Endothelial cell of umbilical vein (primary cell): ENCODE measurements at regions not wholly inside any gene's neighbourhood (a gene's known extent, or its start where the extent isn't known, plus 50 kb on each side); places are given as distances from the start of the nearest gene placed in this dataset.

Experiments used
- BruUV-seq: library from RNA; stranded (reverse); fragments of 400-500 nt; replicated peaks from 2 replicates; lab custom pipeline; 2021; lab: Mats Ljungman, UMichigan
- CTCF ChIA-PET: fragments of 300-600, 350-600 bp; sonication (Branson Sonifier 250); formaldehyde crosslinking; loops from one replicate; lab custom pipeline; 2021; ENCODE audit warnings: antibody characterized with exemption, inconsistent platforms; lab: Charles Lee
- POLR2A ChIA-PET: fragments of 300-600, 350-600 bp; sonication (Branson Sonifier 250); formaldehyde crosslinking; loops from one replicate; lab custom pipeline; 2021; ENCODE audit warnings: antibody characterized with exemption, inconsistent platforms; lab: Charles Lee
- DNase-seq: peaks from one replicate; pipeline ENCODE4 v3.0.0-alpha.2; 2011; ENCODE audit warnings: low read depth, low spot score
- FAIRE-seq: peaks from 2 replicates; lab custom pipeline; 2011; peaks lifted over from hg19 to GRCh38; lab: Jason Lieb, UNC
- H2AFZ ChIP-seq: 2 replicates; pipeline ENCODE4 v1.6.0; 2012; ENCODE audit warnings: low read depth, low read length, control low read depth, inconsistent platforms
- H3K27ac ChIP-seq: 2 replicates; pipeline ENCODE4 v1.5.1; 2011; ENCODE audit warnings: low read depth, mild to moderate bottlenecking, control low read depth, low read length, moderate library complexity; ENCODE audit not compliant: insufficient read depth
- H3K27me3 ChIP-seq, 2 experiments: 2 replicates each; pipeline versions ENCODE4 v1.6.0 to v1.6.1; 2011; ENCODE audit warnings: low read length in 2 of 2, mixed read lengths in 1 of 2; ENCODE audit not compliant: control insufficient read depth in 2 of 2, insufficient read depth in 2 of 2
- H3K36me3 ChIP-seq, 2 experiments: 2 replicates in 1 of 2; 3 replicates in 1 of 2; pipeline ENCODE4 v1.5.1; 2011; ENCODE audit warnings: low read length in 2 of 2, mild to moderate bottlenecking in 1 of 2, moderate library complexity in 1 of 2; ENCODE audit not compliant: control insufficient read depth in 2 of 2, insufficient read depth in 2 of 2; ENCODE audit errors: extremely low read depth in 1 of 2
- H3K4me1 ChIP-seq: 3 replicates; pipeline ENCODE4 v1.5.1; 2011; ENCODE audit warnings: mild to moderate bottlenecking, low read length; ENCODE audit not compliant: control insufficient read depth, insufficient read depth; ENCODE audit errors: extremely low read depth
- H3K4me2 ChIP-seq: 2 replicates; pipeline ENCODE4 v1.6.1; 2011; ENCODE audit warnings: low read length, control low read depth, mixed read lengths; ENCODE audit not compliant: insufficient read depth
- H3K4me3 ChIP-seq, 3 experiments: fragments of 200-600 bp in 1 of 3; sonication (generic), shearing (Covaris generic) in 1 of 3; replicated peaks in 1 of 3; 2 replicates each; pipeline ENCODE4 v1.5.1; 2011 to 2016; ENCODE audit warnings: control low read depth in 3 of 3, low read length in 3 of 3, mild to moderate bottlenecking in 2 of 3, inconsistent platforms in 1 of 3, low read depth in 1 of 3, moderate library complexity in 1 of 3; ENCODE audit not compliant: insufficient read depth in 1 of 3
- H3K79me2 ChIP-seq: 2 replicates; pipeline ENCODE4 v1.6.0; 2012; ENCODE audit warnings: low read length, inconsistent platforms; ENCODE audit not compliant: control insufficient read depth, insufficient read depth
- H3K9ac ChIP-seq: replicated peaks from 2 replicates; pipeline ENCODE3; 2011; ENCODE audit warnings: low read length, control low read depth; ENCODE audit not compliant: insufficient read depth; ENCODE audit errors: extremely low read depth
- H3K9me1 ChIP-seq: replicated peaks from 3 replicates; pipeline ENCODE4 v1.6.0; 2011; ENCODE audit warnings: mild to moderate bottlenecking, low read length; ENCODE audit not compliant: control insufficient read depth, insufficient read depth; ENCODE audit errors: extremely low read depth
- H3K9me3 ChIP-seq: replicated peaks from 2 replicates; pipeline ENCODE4 v1.5.1; 2012; ENCODE audit warnings: low read length, inconsistent platforms; ENCODE audit not compliant: control insufficient read depth, insufficient read depth
- H4K20me1 ChIP-seq: replicated peaks from 2 replicates; pipeline ENCODE3; 2011; ENCODE audit warnings: mild to moderate bottlenecking, low read length; ENCODE audit not compliant: control insufficient read depth, insufficient read depth; ENCODE audit errors: extremely low read depth
- EZH2 ChIP-seq: IDR thresholded peaks from 2 replicates; pipeline ENCODE4 v1.6.1; 2012; ENCODE audit warnings: borderline replicate concordance, low read depth, mild to moderate bottlenecking, moderate library complexity, low read length, inconsistent platforms; ENCODE audit not compliant: severe bottlenecking
- FOS ChIP-seq: IDR thresholded peaks from 2 replicates; pipeline ENCODE4 v1.6.1; 2011; ENCODE audit warnings: mild to moderate bottlenecking, low read length, moderate library complexity, borderline replicate concordance; ENCODE audit not compliant: insufficient read depth
- GATA2 ChIP-seq: IDR thresholded peaks from 2 replicates; pipeline ENCODE4 v1.7.0; 2011; ENCODE audit warnings: low read depth, mild to moderate bottlenecking, moderate library complexity, mixed read lengths, low read length; ENCODE audit not compliant: insufficient read length, insufficient read depth
- JUN ChIP-seq: IDR thresholded peaks from 2 replicates; pipeline ENCODE4 v1.6.1; 2011; ENCODE audit warnings: borderline replicate concordance, low read depth; ENCODE audit not compliant: insufficient read length, insufficient read depth
- MYC ChIP-seq: IDR thresholded peaks from one replicate; pipeline ENCODE4 v1.6.1; 2011; ENCODE audit warnings: mild to moderate bottlenecking, low read depth, low read length
- POLR2A ChIP-seq: IDR thresholded peaks from 2 replicates; pipeline ENCODE4 v1.6.1; 2012; ENCODE audit warnings: low read depth, mild to moderate bottlenecking, control low read depth, low read length
- POLR2AphosphoS5 ChIP-seq: IDR thresholded peaks from 2 replicates; pipeline ENCODE4 v1.6.1; 2012; ENCODE audit warnings: low read depth, mild to moderate bottlenecking, control low read depth, low read length, moderate library complexity; ENCODE audit not compliant: insufficient read depth
- dilution Hi-C: fragments of 300-500 bp; cut with MboI; formaldehyde crosslinking; loops from one replicate; pipeline ENCODE4 v1.15.0; 2019; ENCODE audit warnings: low sequenced_read_pairs; ENCODE audit not compliant: extremely low pct_ligation_motif_present
- intact Hi-C: fragments of 100-400 bp; cut with micrococcal nuclease; formaldehyde crosslinking; loops from one replicate; pipeline ENCODE4 v1.10.0; 2022
- TF ChIP-seq, protein P1 (sequence below): IDR thresholded peaks from 2 replicates; pipeline ENCODE4 v1.6.1; 2011; ENCODE audit not compliant: insufficient read depth, insufficient read length
- TF ChIP-seq, protein P2 (sequence below), 2 donors: IDR thresholded peaks; 1 replicate in 1 of 2; 2 replicates in 1 of 2; pipeline ENCODE4 v1.5.1; 2011; ENCODE audit warnings: low read length in 2 of 2, mild to moderate bottlenecking in 2 of 2, moderate library complexity in 2 of 2, control low read depth in 1 of 2, inconsistent platforms in 1 of 2, low read depth in 1 of 2; ENCODE audit not compliant: insufficient read depth in 1 of 2; ENCODE audit errors: extremely low read depth in 1 of 2

DNA sequence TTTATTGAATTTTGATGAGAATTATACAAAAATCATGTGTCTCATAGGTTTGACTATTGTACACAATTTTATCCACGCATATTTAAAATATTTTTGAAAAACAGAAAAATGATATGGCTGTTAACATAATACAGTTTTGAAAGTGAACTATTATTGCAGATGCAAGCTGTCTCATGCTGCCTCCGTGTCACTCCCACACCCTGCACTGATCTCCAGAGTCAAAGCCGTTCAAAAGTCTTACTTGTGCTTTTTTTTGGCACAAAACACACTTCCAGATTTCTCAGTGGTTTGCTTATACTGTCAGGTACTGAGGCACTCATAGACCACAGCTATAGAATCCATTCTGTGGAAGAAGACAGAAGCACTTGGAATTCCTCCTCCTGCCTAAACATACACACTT lies 243.1 kb upstream of the ADARB2 start:
- Histone ChIP-seq H3K4me2 (no peak overlapping the region), H3K4me1 (no peaks in the 10 kb centered on the region), H3K9me1 (no peaks in the 10 kb centered on the region), H3K9me3 (no peaks in the 10 kb centered on the region), H2AFZ (no peak overlapping the region), H3K9ac (no peak overlapping the region), H3K27ac (no peak overlapping the region), H4K20me1 (no peaks in the 10 kb centered on the region), H3K79me2 (no peaks in the 10 kb centered on the region), H3K27me3 (no peaks in the 10 kb centered on the region), H3K36me3 (no peaks in the 10 kb centered on the region), H3K4me3 (no peak overlapping the region)
- no TSS peak for BruUV-seq
- FAIRE-seq (no peak), DNase-seq (no peak)
- ChIA-PET CTCF (no interaction called here), POLR2A (no interaction called here)
- dilution Hi-C loops (no loop called here), intact Hi-C loops (no loop called here)
- TF ChIP-seq JUN (no peak), GATA2 (no peak), POLR2AphosphoS5 (no peak), POLR2A (no peak), EZH2 (no peak), FOS (no peak), MYC (no peak)
- TF ChIP-seq, protein P1, sequence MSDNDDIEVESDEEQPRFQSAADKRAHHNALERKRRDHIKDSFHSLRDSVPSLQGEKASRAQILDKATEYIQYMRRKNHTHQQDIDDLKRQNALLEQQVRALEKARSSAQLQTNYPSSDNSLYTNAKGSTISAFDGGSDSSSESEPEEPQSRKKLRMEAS, result no peak
- TF ChIP-seq, protein P2, sequence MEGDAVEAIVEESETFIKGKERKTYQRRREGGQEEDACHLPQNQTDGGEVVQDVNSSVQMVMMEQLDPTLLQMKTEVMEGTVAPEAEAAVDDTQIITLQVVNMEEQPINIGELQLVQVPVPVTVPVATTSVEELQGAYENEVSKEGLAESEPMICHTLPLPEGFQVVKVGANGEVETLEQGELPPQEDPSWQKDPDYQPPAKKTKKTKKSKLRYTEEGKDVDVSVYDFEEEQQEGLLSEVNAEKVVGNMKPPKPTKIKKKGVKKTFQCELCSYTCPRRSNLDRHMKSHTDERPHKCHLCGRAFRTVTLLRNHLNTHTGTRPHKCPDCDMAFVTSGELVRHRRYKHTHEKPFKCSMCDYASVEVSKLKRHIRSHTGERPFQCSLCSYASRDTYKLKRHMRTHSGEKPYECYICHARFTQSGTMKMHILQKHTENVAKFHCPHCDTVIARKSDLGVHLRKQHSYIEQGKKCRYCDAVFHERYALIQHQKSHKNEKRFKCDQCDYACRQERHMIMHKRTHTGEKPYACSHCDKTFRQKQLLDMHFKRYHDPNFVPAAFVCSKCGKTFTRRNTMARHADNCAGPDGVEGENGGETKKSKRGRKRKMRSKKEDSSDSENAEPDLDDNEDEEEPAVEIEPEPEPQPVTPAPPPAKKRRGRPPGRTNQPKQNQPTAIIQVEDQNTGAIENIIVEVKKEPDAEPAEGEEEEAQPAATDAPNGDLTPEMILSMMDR (IDR thresholded peaks at IDR 0.05; ENCODE audit: extremely low read depth in 1 of 2, insufficient read depth in 1 of 2, low read depth in 1 of 2, low read length in 2 of 2), result no peak
